SK-N-SH treated with all-trans-retinoic acid at 6 μM for 48 hours (cell line): ENCODE measurements at regions not wholly inside any gene's neighbourhood (a gene's known extent, or its start where the extent isn't known, plus 50 kb on each side); places are given as distances from the start of the nearest gene placed in this dataset.

Experiments used
- ATAC-seq: fragments of 200-7000 bp; cut with Tn5 transposase; 3 replicates; pipeline ENCODE4 v1.9.1; 2020; ENCODE audit warnings: mild to moderate bottlenecking, moderate library complexity
- ARNTL ChIP-seq: fragments of 450-650 bp; formaldehyde crosslinking; IDR thresholded peaks from 2 replicates; pipeline ENCODE4 v1.5.0; 2020; ENCODE audit warnings: low read depth, mild to moderate bottlenecking, moderate library complexity, borderline replicate concordance
- BACH2 ChIP-seq: fragments of 250-450 bp; sonication (Bioruptor Pico); IDR thresholded peaks from 2 replicates; pipeline ENCODE4 v1.9.0; 2021; ENCODE audit warnings: mild to moderate bottlenecking, borderline replicate concordance
- CREB5 ChIP-seq: fragments of 250-450 bp; sonication (Bioruptor Pico); IDR thresholded peaks from 2 replicates; pipeline ENCODE4 v1.5.1; 2020; ENCODE audit warnings: low read depth, mild to moderate bottlenecking, moderate library complexity
- ESRRG ChIP-seq: fragments of 250-450 bp; sonication (Bioruptor Pico); IDR thresholded peaks from 2 replicates; pipeline ENCODE4 v1.6.1; 2021; ENCODE audit warnings: mild to moderate bottlenecking
- GLIS3 ChIP-seq: fragments of 250-450 bp; sonication (Bioruptor Pico); IDR thresholded peaks from 2 replicates; pipeline ENCODE4 v1.5.0; 2020; ENCODE audit warnings: mild to moderate bottlenecking, moderate library complexity
- OSR1 ChIP-seq: fragments of 250-450 bp; sonication (Bioruptor Pico); IDR thresholded peaks from 2 replicates; pipeline ENCODE4 v1.8.0; 2022; ENCODE audit warnings: moderate library complexity, mild to moderate bottlenecking, inconsistent platforms
- PATZ1 ChIP-seq: fragments of 250-450 bp; sonication (Bioruptor Pico); IDR thresholded peaks from 2 replicates; pipeline ENCODE4 v1.8.0; 2020; ENCODE audit warnings: mild to moderate bottlenecking, moderate library complexity, borderline replicate concordance
- POU6F1 ChIP-seq: fragments of 250-450 bp; sonication (Bioruptor Pico); IDR thresholded peaks from 2 replicates; pipeline ENCODE4 v1.8.0; 2021; ENCODE audit warnings: low read depth, mild to moderate bottlenecking, moderate library complexity, borderline replicate concordance
- PPARA ChIP-seq: fragments of 250-450 bp; sonication (Bioruptor Pico); IDR thresholded peaks from 2 replicates; pipeline ENCODE4 v1.5.0; 2020; ENCODE audit warnings: mild to moderate bottlenecking, borderline replicate concordance
- SNAI2 ChIP-seq: fragments of 250-450 bp; sonication (Bioruptor Pico); IDR thresholded peaks from 2 replicates; pipeline ENCODE4 v1.5.0; 2020; ENCODE audit warnings: mild to moderate bottlenecking, moderate library complexity
- TCF4 ChIP-seq: fragments of 250-450 bp; sonication (Bioruptor Pico); IDR thresholded peaks from 2 replicates; pipeline ENCODE4 v1.8.0; 2021; ENCODE audit warnings: mild to moderate bottlenecking, moderate library complexity, borderline replicate concordance
- TOX ChIP-seq: fragments of 250-450 bp; sonication (Bioruptor Pico); IDR thresholded peaks from 2 replicates; pipeline ENCODE4 v1.8.0; 2021; ENCODE audit warnings: mild to moderate bottlenecking, moderate library complexity, borderline replicate concordance
- TSHZ2 ChIP-seq: fragments of 250-450 bp; sonication (Bioruptor Pico); IDR thresholded peaks from 2 replicates; pipeline ENCODE4 v1.5.0; 2020; ENCODE audit warnings: mild to moderate bottlenecking, moderate library complexity
- ZC3H10 ChIP-seq: fragments of 250-450 bp; sonication (Bioruptor Pico); IDR thresholded peaks from 2 replicates; pipeline ENCODE4 v1.5.1; 2021; ENCODE audit warnings: mild to moderate bottlenecking, moderate library complexity
- ZFP30 ChIP-seq: fragments of 450-650 bp; formaldehyde crosslinking; IDR thresholded peaks from 2 replicates; pipeline ENCODE4 v1.5.0; 2022; ENCODE audit warnings: mild to moderate bottlenecking, moderate library complexity
- ZNF565 ChIP-seq: fragments of 450-650 bp; formaldehyde crosslinking; conservative IDR thresholded peaks from 2 replicates; pipeline ENCODE4 v1.5.0; 2020; ENCODE audit warnings: low read depth, mild to moderate bottlenecking, moderate library complexity
- ZNF70 ChIP-seq: fragments of 450-650 bp; formaldehyde crosslinking; IDR thresholded peaks from 2 replicates; pipeline ENCODE4 v1.5.0; 2020; ENCODE audit warnings: mild to moderate bottlenecking, moderate library complexity
- ZNF8 ChIP-seq: fragments of 450-650 bp; formaldehyde crosslinking; IDR thresholded peaks from 2 replicates; pipeline ENCODE4 v1.5.0; 2020; ENCODE audit warnings: mild to moderate bottlenecking, moderate library complexity

- ATAC-seq = no peak
- TF ChIP-seq SNAI2 (no peak), CREB5 (no peak), ZNF565 (CRISPR knock-in tag) (no peak), ZNF8 (no peak)
Measured at GRCh38 chr12:73301530-73301929, 1029.4 kb downstream of the TRHDE start.

GRCh38 chr12:73307260-73307659 is 1035.1 kb downstream of the TRHDE start:
- TF ChIP-seq TOX (no peak), GLIS3 (no peak), ZC3H10 (CRISPR knock-in tag) (no peak), SNAI2 (no peak), ESRRG (CRISPR knock-in tag) (no peak), ZFP30 (CRISPR knock-in tag) (no peak), OSR1 (CRISPR knock-in tag) (no peak), ZNF565 (CRISPR knock-in tag) (no peak), TSHZ2 (CRISPR knock-in tag) (no peak), TCF4 (no peak), ZNF8 (no peak), PATZ1 (CRISPR knock-in tag) (no peak), BACH2 (CRISPR knock-in tag) (no peak), ZNF70 (CRISPR knock-in tag) (no peak), PPARA (CRISPR knock-in tag) (no peak)
- ATAC-seq = no peak

GRCh38 chr12:73308079-73308478 is 1035.9 kb downstream of the TRHDE start:
- TF ChIP-seq BACH2 (CRISPR knock-in tag) (no peak), POU6F1 (CRISPR knock-in tag) (no peak), TSHZ2 (CRISPR knock-in tag) (no peak), PPARA (CRISPR knock-in tag) (no peak), ESRRG (CRISPR knock-in tag) (no peak), TOX (no peak), PATZ1 (CRISPR knock-in tag) (no peak), ARNTL (CRISPR knock-in tag) (no peak), CREB5 (no peak), TCF4 (no peak)
- TF ChIP-seq, all 23 proteins: peak for 0
- ATAC-seq = no peak
